Sciatic nerve (tissue), 2 donors: ENCODE measurements at regions not wholly inside any gene's neighbourhood (a gene's known extent, or its start where the extent isn't known, plus 50 kb on each side); places are given as distances from the start of the nearest gene placed in this dataset.

Experiments
- ATAC-seq: fragments of 200-7000 bp; cut with Tn5 transposase; one replicate; pipeline ENCODE4 v1.9.1; 2020; ENCODE audit warnings: mild to moderate bottlenecking, moderate library complexity
- DNase-seq: peaks from one replicate; pipeline ENCODE4 v3.0.0-alpha.2; 2020; ENCODE audit warnings: low spot score
- intact Hi-C: fragments of 100-400 bp; cut with DNase I; formaldehyde crosslinking; loops from one replicate; pipeline ENCODE4 v1.14.2; 2022
- donor health status: DM: no; HTN: no; CAD: no.
- donor health status: DM: no; HTN: no; CAD: no.

GRCh38 chr5:5941486-5941885, 436.9 kb downstream of the MED10 start:
- intact Hi-C loops = no loop called here
- no peak for DNase-seq
- no peak for ATAC-seq

GRCh38 chr5:5939759-5940370, 438.5 kb downstream of the MED10 start:
- intact Hi-C loops = no loop called here
- ATAC-seq (no peak), DNase-seq (no peak)

- ATAC-seq (no peak), DNase-seq (no peak)
- intact Hi-C loops = no loop called here
Measured at GRCh38 chr5:5933651-5934050, 444.7 kb downstream of the MED10 start.

- intact Hi-C loops = no loop called here
- ATAC-seq (no peak), DNase-seq (no peak)
Measured at GRCh38 chr5:5932824-5933223, 445.5 kb downstream of the MED10 start.

DNA sequence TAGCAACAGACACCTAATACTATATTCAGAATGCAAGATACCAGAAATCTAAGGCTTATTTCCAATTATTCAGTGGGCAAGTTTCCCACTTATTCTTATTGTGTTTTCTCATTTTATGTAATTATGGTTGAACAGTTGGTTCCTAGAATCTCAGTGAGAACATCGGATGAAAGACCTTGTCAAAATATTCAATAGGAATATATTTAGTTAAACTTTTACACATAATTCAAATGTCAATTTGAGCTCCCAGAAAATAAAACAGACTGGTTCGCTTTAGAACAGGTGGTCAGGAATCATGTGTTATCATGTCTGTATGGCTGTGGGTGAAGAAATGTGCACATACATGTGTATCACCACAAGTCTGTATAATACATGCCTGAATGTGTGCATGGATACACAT, 447.8 kb downstream of the MED10 start:
- DNase-seq (no peak), ATAC-seq (no peak)
- intact Hi-C loops = no loop called here

DNA sequence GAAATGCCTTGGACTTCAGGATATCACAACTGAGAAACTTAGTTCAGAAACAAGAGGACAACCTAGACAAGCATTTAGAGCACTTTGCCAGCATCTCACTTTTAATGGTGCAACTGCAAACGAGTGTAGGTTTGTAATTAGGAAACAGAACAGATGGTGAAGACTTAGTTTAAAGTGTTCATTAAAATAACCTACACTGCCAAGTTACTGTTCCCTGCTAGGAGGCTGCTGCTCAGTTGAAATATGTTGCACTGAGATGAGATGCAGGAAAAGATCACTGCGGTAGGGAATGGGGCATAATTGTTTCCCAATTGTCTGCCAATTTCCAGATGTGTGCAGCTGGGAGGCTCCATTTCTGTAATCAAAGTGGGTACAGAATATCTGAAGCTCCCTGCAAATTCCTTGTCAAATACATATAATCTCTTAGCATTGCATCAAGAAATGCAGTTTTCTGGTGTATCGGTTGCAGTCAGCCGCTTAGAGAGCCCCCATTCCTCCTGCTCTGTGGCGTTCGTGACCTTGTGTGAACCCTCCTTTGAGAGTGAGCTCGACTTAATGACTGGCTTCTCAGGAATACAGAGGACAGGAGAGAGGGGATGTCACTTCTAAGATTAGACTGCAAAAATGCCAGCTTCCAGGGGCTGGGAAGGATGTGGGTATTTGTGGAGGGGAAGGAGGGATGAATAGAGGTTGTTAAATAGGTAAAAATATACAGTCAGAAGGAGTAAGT, 448.9 kb downstream of the MED10 start:
- ATAC-seq = no peak
- intact Hi-C loops = no loop called here

GRCh38 chr5:5925191-5925590, 453.2 kb downstream of the MED10 start:
- DNase-seq = no peak
- intact Hi-C loops = no loop called here
- ATAC-seq = no peak

More for the DNA sequence above, 448.9 kb downstream of the MED10 start:
- DNase-seq = no peak

DNA sequence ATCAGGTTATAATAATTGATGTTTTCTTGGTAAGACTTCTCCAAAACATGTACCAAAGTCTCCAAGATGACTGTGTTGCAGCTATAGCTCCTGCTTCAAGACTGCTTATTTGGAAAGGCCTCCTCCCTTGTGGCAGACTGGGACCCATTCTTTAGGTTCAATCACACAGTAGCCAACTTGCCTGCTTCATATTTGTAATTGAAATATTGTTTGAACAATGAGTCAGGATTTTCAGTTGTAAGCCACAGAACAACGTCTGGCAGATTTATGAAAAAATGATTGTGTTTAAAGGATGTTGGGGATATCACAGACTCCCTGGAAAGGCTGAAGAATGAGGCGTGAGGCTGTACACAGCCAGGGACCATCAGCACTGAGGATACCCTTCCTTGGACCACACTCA, 458.9 kb downstream of the MED10 start:
- no peak for DNase-seq
- intact Hi-C loops = no loop called here
- ATAC-seq = no peak

GRCh38 chr5:5906778-5907177, 471.6 kb downstream of the MED10 start:
- DNase-seq = no peak
- ATAC-seq = no peak
- intact Hi-C loops = no loop called here

- intact Hi-C loops = no loop called here
- DNase-seq = no peak
- ATAC-seq = no peak
Measured at GRCh38 chr5:5905186-5905585, 473.2 kb downstream of the MED10 start.

- ATAC-seq = no peak
- intact Hi-C loops = loop anchor here (5.0 kb wide), 1 partner anchor 1332 kb away; no protein-coding TSS in a partner anchor
- no peak for DNase-seq
Measured at GRCh38 chr5:5904113-5904512, 474.2 kb downstream of the MED10 start.

GRCh38 chr5:5902678-5903646, 475.4 kb downstream of the MED10 start:
- DNase-seq (no peak), ATAC-seq (no peak)
- intact Hi-C loops = loop anchor here (5.0 kb wide), 1 partner anchor 1331 kb away; no protein-coding TSS in a partner anchor

GRCh38 chr5:5900350-5900749, 477.9 kb downstream of the ICE1 start:
- no peak for DNase-seq
- intact Hi-C loops = loop anchor here (5.0 kb wide), 1 partner anchor 1328 kb away; no protein-coding TSS in a partner anchor
- ATAC-seq = no peak

- intact Hi-C loops = loop anchor here (5.0 kb wide), 1 partner anchor 1327 kb away; no protein-coding TSS in a partner anchor
- ATAC-seq (no peak), DNase-seq (no peak)
Measured at GRCh38 chr5:5899716-5900115, 477.2 kb downstream of the ICE1 start.

- DNase-seq (no peak), ATAC-seq (no peak)
- intact Hi-C loops = no loop called here
Measured at GRCh38 chr5:5888284-5888683, 465.8 kb downstream of the ICE1 start.

GRCh38 chr5:5887833-5888232, 465.4 kb downstream of the ICE1 start:
- intact Hi-C loops = no loop called here
- ATAC-seq = no peak

DNA sequence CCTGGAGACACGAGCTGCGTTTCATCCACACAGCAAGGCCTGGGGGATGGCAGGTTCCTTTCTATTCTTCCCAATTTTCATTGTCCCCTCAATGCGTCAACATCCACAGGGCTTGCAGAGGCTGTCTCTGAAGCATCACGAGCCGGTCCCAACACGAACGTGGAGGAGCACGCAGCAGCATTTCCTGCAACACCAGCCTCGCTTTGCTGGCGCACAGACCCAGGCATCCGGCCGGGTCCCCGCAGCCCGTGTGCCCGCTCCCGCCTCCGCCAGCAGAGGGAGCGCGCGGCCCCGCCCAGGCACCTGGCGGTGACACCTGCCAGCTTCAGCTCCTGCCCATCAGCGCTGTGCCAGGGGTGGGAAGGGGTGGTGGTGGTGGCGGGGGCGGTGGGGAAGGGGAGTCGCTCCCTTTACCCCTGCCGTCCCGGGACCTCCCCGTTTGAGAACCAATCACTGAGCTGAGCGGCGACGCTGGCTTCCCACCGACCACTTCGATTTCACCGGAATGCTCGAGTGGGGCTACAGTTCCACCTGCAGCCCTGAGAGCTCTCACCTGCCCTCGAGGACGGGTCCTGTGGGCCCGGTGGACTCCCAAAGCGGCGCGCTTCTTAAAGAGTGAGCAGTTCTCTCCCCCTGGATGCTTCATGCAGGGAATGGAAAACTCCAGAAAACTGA, 464.5 kb downstream of the ICE1 start:
- ATAC-seq = no peak
- no peak for DNase-seq
- intact Hi-C loops = no loop called here

More at GRCh38 chr5:5887833-5888232, 465.4 kb downstream of the ICE1 start:
- DNase-seq = no peak

GRCh38 chr5:5886353-5886752, 463.9 kb downstream of the ICE1 start:
- intact Hi-C loops = no loop called here
- ATAC-seq = no peak
- DNase-seq = no peak

- no peak for ATAC-seq
- DNase-seq = no peak
- intact Hi-C loops = no loop called here
Measured at GRCh38 chr5:5885782-5886181, 463.3 kb downstream of the ICE1 start.
